H9 (cell line): ENCODE measurements at regions not wholly inside any gene's neighbourhood (a gene's known extent, or its start where the extent isn't known, plus 50 kb on each side); places are given as distances from the start of the nearest gene placed in this dataset.

Experiments used
- DNase-seq: peaks from one replicate; pipeline ENCODE4 v3.0.0-alpha.2; 2017
- H2AFZ ChIP-seq: one replicate; pipeline ENCODE4 v1.6.1; 2013; ENCODE audit warnings: mild to moderate bottlenecking, low read length, control low read depth, moderate library complexity
- H2AK5ac ChIP-seq: 2 replicates; pipeline ENCODE4 v1.6.1; 2013; ENCODE audit warnings: low read length, control low read depth, mixed read lengths; ENCODE audit not compliant: insufficient read length
- H2BK120ac ChIP-seq: one replicate; pipeline ENCODE4 v1.6.1; 2013; ENCODE audit warnings: low read depth, mild to moderate bottlenecking, low read length, control low read depth, inconsistent platforms; ENCODE audit not compliant: poor library complexity, severe bottlenecking
- H2BK12ac ChIP-seq: 2 replicates; pipeline ENCODE4 v1.6.1; 2013; ENCODE audit warnings: low read length, control low read depth, mixed read lengths, low read depth; ENCODE audit not compliant: insufficient read length
- H2BK15ac ChIP-seq: 2 replicates; pipeline ENCODE4 v1.6.1; 2013; ENCODE audit warnings: low read depth, low read length, control low read depth
- H2BK20ac ChIP-seq: one replicate; pipeline ENCODE4 v1.6.1; 2013; ENCODE audit warnings: low read depth, mild to moderate bottlenecking, low read length, control low read depth, inconsistent platforms; ENCODE audit not compliant: poor library complexity, severe bottlenecking
- H2BK5ac ChIP-seq: 2 replicates; pipeline ENCODE4 v1.6.1; 2013; ENCODE audit warnings: low read length, control low read depth, mixed read lengths; ENCODE audit not compliant: insufficient read length
- H3K14ac ChIP-seq: 2 replicates; pipeline ENCODE4 v1.6.1; 2013; ENCODE audit warnings: low read length, control low read depth; ENCODE audit not compliant: insufficient read depth
- H3K18ac ChIP-seq: 2 replicates; pipeline ENCODE4 v1.6.1; 2013; ENCODE audit warnings: low read depth, mild to moderate bottlenecking, mixed read lengths, low read length, control low read depth; ENCODE audit not compliant: insufficient read length
- H3K23ac ChIP-seq: 2 replicates; pipeline ENCODE4 v1.6.1; 2013; ENCODE audit warnings: low read length, control low read depth, mixed read lengths, low read depth; ENCODE audit not compliant: insufficient read length
- H3K23me2 ChIP-seq: 2 replicates; pipeline ENCODE4 v1.6.1; 2013; ENCODE audit warnings: low read depth, mild to moderate bottlenecking, mixed read lengths, low read length, control low read depth; ENCODE audit not compliant: insufficient read length, poor library complexity, severe bottlenecking
- H3K27ac ChIP-seq: 2 replicates; pipeline ENCODE4 v1.5.1; 2013; ENCODE audit warnings: low read length, control low read depth, mixed read lengths, low read depth; ENCODE audit not compliant: insufficient read length
- H3K27me3 ChIP-seq: 2 replicates; pipeline ENCODE4 v1.6.1; 2013; ENCODE audit warnings: low read length, control low read depth, inconsistent platforms; ENCODE audit not compliant: insufficient read depth
- H3K4ac ChIP-seq: 2 replicates; pipeline ENCODE4 v1.6.1; 2013; ENCODE audit warnings: low read depth, mild to moderate bottlenecking, control low read depth, inconsistent platforms, low read length, moderate library complexity
- H3K4me1 ChIP-seq: 2 replicates; pipeline ENCODE4 v1.6.1; 2013; ENCODE audit warnings: low read length, control low read depth, inconsistent platforms; ENCODE audit not compliant: insufficient read depth
- H3K4me2 ChIP-seq: 2 replicates; pipeline ENCODE4 v1.6.1; 2013; ENCODE audit warnings: low read length, control low read depth, mixed read lengths; ENCODE audit not compliant: insufficient read length, insufficient read depth
- H3K56ac ChIP-seq: 2 replicates; pipeline ENCODE4 v1.6.1; 2013; ENCODE audit warnings: low read depth, mild to moderate bottlenecking, mixed read lengths, low read length, control low read depth; ENCODE audit not compliant: insufficient read length
- H3K79me1 ChIP-seq: 2 replicates; pipeline ENCODE4 v1.6.1; 2013; ENCODE audit warnings: low read depth, mild to moderate bottlenecking, moderate library complexity, low read length, control low read depth, inconsistent platforms; ENCODE audit not compliant: insufficient read depth, poor library complexity, severe bottlenecking
- H3K79me2 ChIP-seq: 2 replicates; pipeline ENCODE4 v1.6.1; 2013; ENCODE audit warnings: low read length, control low read depth, inconsistent platforms; ENCODE audit not compliant: insufficient read depth
- H3K9ac ChIP-seq: 2 replicates; pipeline ENCODE4 v1.6.1; 2013; ENCODE audit warnings: low read length, control low read depth, mixed read lengths; ENCODE audit not compliant: insufficient read length; ENCODE audit errors: extremely low read depth
- H3K9me3 ChIP-seq: one replicate; pipeline ENCODE4 v1.6.1; 2013; ENCODE audit warnings: low read depth, low read length, inconsistent platforms; ENCODE audit not compliant: control insufficient read depth
- H3T11ph ChIP-seq: one replicate; pipeline ENCODE4 v1.6.1; 2013; ENCODE audit warnings: mild to moderate bottlenecking, low read length, control low read depth, inconsistent platforms
- H4K20me1 ChIP-seq: one replicate; pipeline ENCODE4 v1.6.1; 2013; ENCODE audit not compliant: control insufficient read depth, insufficient read length, insufficient read depth
- H4K5ac ChIP-seq: 2 replicates; pipeline ENCODE4 v1.6.1; 2013; ENCODE audit warnings: low read depth, mild to moderate bottlenecking, mixed read lengths, low read length, control low read depth; ENCODE audit not compliant: insufficient read length
- H4K8ac ChIP-seq: replicated peaks from 2 replicates; pipeline ENCODE4 v1.6.1; 2013; ENCODE audit warnings: low read length, control low read depth, mixed read lengths, low read depth; ENCODE audit not compliant: insufficient read length
- H4K91ac ChIP-seq: 2 replicates; pipeline ENCODE4 v1.6.1; 2013; ENCODE audit warnings: low read depth, mild to moderate bottlenecking, moderate library complexity, mixed read lengths, low read length, control low read depth; ENCODE audit not compliant: insufficient read length
- H3K27ac Mint-ChIP-seq, 3 experiments: 2 replicates in 2 of 3; 3 replicates in 1 of 3; pipeline ENCODE4 v1.8.0; 2020 to 2021; ENCODE audit warnings: mixed read lengths in 3 of 3, mild to moderate bottlenecking in 1 of 3, moderate library complexity in 1 of 3
- H3K27me3 Mint-ChIP-seq: 2 replicates; pipeline ENCODE4 v1.8.0; 2021; ENCODE audit warnings: low read depth, mild to moderate bottlenecking, moderate library complexity, mixed read lengths
- H3K36me3 Mint-ChIP-seq, 3 experiments: 2 replicates in 2 of 3; 3 replicates in 1 of 3; pipeline ENCODE4 v1.8.0; 2020 to 2021; ENCODE audit warnings: low read depth in 3 of 3, mixed read lengths in 3 of 3; ENCODE audit not compliant: insufficient read depth in 1 of 3
- H3K4me1 Mint-ChIP-seq, 2 experiments: 2 replicates each; pipeline ENCODE4 v1.8.0; 2020; ENCODE audit warnings: mixed read lengths in 2 of 2
- H3K4me3 Mint-ChIP-seq, 2 experiments: 2 replicates in 1 of 2; 3 replicates in 1 of 2; pipeline ENCODE4 v1.8.0; 2020 to 2021; ENCODE audit warnings: mild to moderate bottlenecking in 2 of 2, mixed read lengths in 2 of 2, moderate library complexity in 1 of 2
- H3K9me3 Mint-ChIP-seq, 2 experiments: 2 replicates in 1 of 2; 3 replicates in 1 of 2; pipeline ENCODE4 v1.8.0; 2020; ENCODE audit warnings: mild to moderate bottlenecking in 2 of 2, mixed read lengths in 2 of 2, moderate library complexity in 1 of 2
- WGBS: extraction: QIAGEN DNeasy Blood & Tissue Kit; methylation state at CpG from one replicate; pipeline ENCODE4 v1.1.7; 2013; ENCODE audit warnings: missing lambda C conversion rate, low lambda C conversion rate, mixed read lengths; ENCODE audit not compliant: insufficient read length; ENCODE audit errors: extremely low coverage; 5-methylcytosine and 5-hydroxymethylcytosine counted together
- TF ChIP-seq, protein P1 (sequence below): fragments of 200-600 bp; sonication (generic); conservative IDR thresholded peaks from 3 replicates; pipeline ENCODE4 v1.8.0; 2021; ENCODE audit warnings: antibody characterized with exemption, mild to moderate bottlenecking

DNA sequence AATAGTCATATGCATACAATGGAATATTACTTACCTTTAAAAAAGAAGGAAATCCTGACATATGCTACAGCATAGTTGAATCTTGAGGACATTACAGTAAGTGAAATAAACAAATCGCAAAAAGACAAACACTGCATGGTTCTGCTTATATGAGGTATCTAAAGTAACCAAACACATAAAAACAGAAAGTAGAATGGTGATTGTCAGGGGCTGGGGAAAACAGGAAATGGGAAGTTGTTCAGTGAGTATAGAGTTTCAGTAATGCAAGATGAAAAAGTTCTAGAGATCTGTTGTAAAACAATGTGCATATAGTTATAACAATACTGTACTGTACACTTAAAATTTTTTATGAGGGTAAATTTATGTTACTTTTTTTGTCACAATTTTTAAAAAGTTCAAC, 219.4 kb downstream of the KLF5 start:
- H2BK20ac ChIP-seq, result no peak overlapping the region
- H3K79me1 ChIP-seq, result no peaks in the 10 kb centered on the region
- Mint-ChIP-seq H3K4me1 (peaks cover 3 to 4% of the 10 kb centered on the region in 2 experiments; a peak in 1 of 4 replicates), H3K27me3 (no peaks in the 10 kb centered on the region), H3K4me3 (no peak overlapping the region), H3K36me3 (no peaks in the 10 kb centered on the region), H3K27ac (no peak overlapping the region), H3K9me3 (no peaks in the 10 kb centered on the region; a peak in 1 of 5 replicates)
- H3K9ac ChIP-seq, result no peak overlapping the region
- no peak overlapping the region for H2BK5ac ChIP-seq
- H2BK15ac ChIP-seq, result no peak overlapping the region
- no peaks in the 10 kb centered on the region for H3K9me3 ChIP-seq
- no peak overlapping the region for H4K91ac ChIP-seq
- no peak overlapping the region for H2BK120ac ChIP-seq
- H3K4me2 ChIP-seq, result no peak overlapping the region
- no peak overlapping the region for H2BK12ac ChIP-seq
- H3K18ac ChIP-seq, result no peak overlapping the region
- H4K8ac ChIP-seq, result no peak overlapping the region
- H3K4me1 ChIP-seq, result no peaks in the 10 kb centered on the region
- TF ChIP-seq, protein P1, sequence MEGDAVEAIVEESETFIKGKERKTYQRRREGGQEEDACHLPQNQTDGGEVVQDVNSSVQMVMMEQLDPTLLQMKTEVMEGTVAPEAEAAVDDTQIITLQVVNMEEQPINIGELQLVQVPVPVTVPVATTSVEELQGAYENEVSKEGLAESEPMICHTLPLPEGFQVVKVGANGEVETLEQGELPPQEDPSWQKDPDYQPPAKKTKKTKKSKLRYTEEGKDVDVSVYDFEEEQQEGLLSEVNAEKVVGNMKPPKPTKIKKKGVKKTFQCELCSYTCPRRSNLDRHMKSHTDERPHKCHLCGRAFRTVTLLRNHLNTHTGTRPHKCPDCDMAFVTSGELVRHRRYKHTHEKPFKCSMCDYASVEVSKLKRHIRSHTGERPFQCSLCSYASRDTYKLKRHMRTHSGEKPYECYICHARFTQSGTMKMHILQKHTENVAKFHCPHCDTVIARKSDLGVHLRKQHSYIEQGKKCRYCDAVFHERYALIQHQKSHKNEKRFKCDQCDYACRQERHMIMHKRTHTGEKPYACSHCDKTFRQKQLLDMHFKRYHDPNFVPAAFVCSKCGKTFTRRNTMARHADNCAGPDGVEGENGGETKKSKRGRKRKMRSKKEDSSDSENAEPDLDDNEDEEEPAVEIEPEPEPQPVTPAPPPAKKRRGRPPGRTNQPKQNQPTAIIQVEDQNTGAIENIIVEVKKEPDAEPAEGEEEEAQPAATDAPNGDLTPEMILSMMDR, result no peak
- H3K4ac ChIP-seq, result no peak overlapping the region
- no peak for DNase-seq
- no peak overlapping the region for H3K23ac ChIP-seq
- H3T11ph ChIP-seq, result no peak overlapping the region
- H3K23me2 ChIP-seq, result no peaks in the 10 kb centered on the region
- H2AFZ ChIP-seq, result no peak overlapping the region
- H3K27ac ChIP-seq, result no peak overlapping the region
- no peaks in the 10 kb centered on the region for H3K27me3 ChIP-seq
- no peak overlapping the region for H2AK5ac ChIP-seq
- no peaks in the 10 kb centered on the region for H4K20me1 ChIP-seq
- no peak overlapping the region for H3K56ac ChIP-seq
- no peak overlapping the region for H4K5ac ChIP-seq
- WGBS, result no CpG with 5 or more reads among the region's 1 CpG
- H3K79me2 ChIP-seq, result no peaks in the 10 kb centered on the region
- H3K14ac ChIP-seq, result no peak overlapping the region
